H1 (cell line): ENCODE measurements at regions not wholly inside any gene's neighbourhood (a gene's known extent, or its start where the extent isn't known, plus 50 kb on each side); places are given as distances from the start of the nearest gene placed in this dataset.

Source experiments
- CTCF ChIA-PET: fragments of 300-600 bp; sonication (Branson Sonifier 250); formaldehyde crosslinking; loops from one replicate; lab custom pipeline; 2021; ENCODE audit not compliant: partially characterized antibody; lab: Charles Lee
- POLR2A ChIA-PET: fragments of 300-600 bp; sonication (Branson Sonifier 250); formaldehyde crosslinking; loops from one replicate; lab custom pipeline; 2021; ENCODE audit warnings: inconsistent platforms; ENCODE audit not compliant: partially characterized antibody; lab: Charles Lee
- DNase-seq, 2 experiments: peaks; one replicate each; pipeline versions ENCODE4 v3.0.0 to v3.0.0-alpha.2; 2010 to 2022; ENCODE audit warnings: low spot score in 2 of 2, low read depth in 1 of 2, mixed read lengths in 1 of 2
- FAIRE-seq: peaks from 2 replicates; lab custom pipeline; 2011; peaks lifted over from hg19 to GRCh38; lab: Jason Lieb, UNC
- H2AFZ ChIP-seq: 2 replicates; pipeline ENCODE4 v1.8.1; 2012; ENCODE audit warnings: low read length, inconsistent platforms
- H2AK5ac ChIP-seq: 2 replicates; pipeline ENCODE4 v1.6.1; 2013; ENCODE audit warnings: low read depth, low read length
- H2BK120ac ChIP-seq: replicated peaks from 2 replicates; pipeline ENCODE3; 2013; ENCODE audit warnings: low read depth, low read length, inconsistent platforms
- H2BK12ac ChIP-seq: 2 replicates; pipeline ENCODE4 v1.6.1; 2013; ENCODE audit warnings: low read depth, low read length
- H2BK15ac ChIP-seq: 2 replicates; pipeline ENCODE4 v1.6.1; 2013; ENCODE audit warnings: low read length
- H2BK20ac ChIP-seq: 2 replicates; pipeline ENCODE4 v1.6.1; 2013; ENCODE audit warnings: low read length
- H2BK5ac ChIP-seq: 2 replicates; pipeline ENCODE4 v1.6.1; 2013; ENCODE audit warnings: low read depth, low read length
- H3K14ac ChIP-seq: 2 replicates; pipeline ENCODE4 v1.6.1; 2013; ENCODE audit warnings: inconsistent platforms; ENCODE audit not compliant: insufficient read length
- H3K18ac ChIP-seq: 2 replicates; pipeline ENCODE4 v1.6.1; 2013; ENCODE audit warnings: low read length; ENCODE audit errors: extremely low read depth
- H3K23ac ChIP-seq: 2 replicates; pipeline ENCODE4 v1.6.1; 2013; ENCODE audit warnings: inconsistent platforms; ENCODE audit not compliant: insufficient read length
- H3K23me2 ChIP-seq: 2 replicates; pipeline ENCODE4 v1.6.1; 2013; ENCODE audit warnings: low read depth, low read length
- H3K27ac ChIP-seq: 2 replicates; pipeline ENCODE4 v1.6.1; 2011; ENCODE audit warnings: low read depth, low read length, inconsistent platforms
- H3K27me3 ChIP-seq, 4 experiments: replicated peaks in 1 of 4; 1 replicate in 1 of 4; 2 replicates in 3 of 4; pipeline versions ENCODE4 v1.6.1 to v1.8.1; 2011 to 2013; ENCODE audit warnings: low read length in 3 of 4, mild to moderate bottlenecking in 3 of 4, inconsistent platforms in 2 of 4, mixed read lengths in 2 of 4, moderate library complexity in 1 of 4; ENCODE audit not compliant: control insufficient read depth in 3 of 4, insufficient read depth in 3 of 4; ENCODE audit errors: extremely low read depth in 1 of 4
- H3K36me3 ChIP-seq, 4 experiments: 2 replicates each; pipeline versions ENCODE4 v1.6.1 to v1.8.1; 2011 to 2013; ENCODE audit warnings: mild to moderate bottlenecking in 4 of 4, low read length in 3 of 4, moderate library complexity in 2 of 4, control low read depth in 1 of 4, inconsistent platforms in 1 of 4; ENCODE audit not compliant: insufficient read depth in 4 of 4, control insufficient read depth in 2 of 4
- H3K4ac ChIP-seq: replicated peaks from 2 replicates; pipeline ENCODE3; 2013; ENCODE audit warnings: low read length, low read depth, mixed read lengths, inconsistent platforms; ENCODE audit not compliant: insufficient read length
- H3K4me1 ChIP-seq, 4 experiments: replicated peaks in 1 of 4; 1 replicate in 1 of 4; 2 replicates in 3 of 4; pipeline versions ENCODE4 v1.6.1 to v1.8.1; 2011 to 2013; ENCODE audit warnings: low read length in 3 of 4, inconsistent platforms in 2 of 4, mixed read lengths in 1 of 4; ENCODE audit not compliant: insufficient read depth in 4 of 4, control insufficient read depth in 3 of 4
- H3K4me2 ChIP-seq, 2 experiments: 2 replicates each; pipeline versions ENCODE4 v1.6.1 to v1.8.1; 2011 to 2013; ENCODE audit warnings: low read depth in 2 of 2, low read length in 2 of 2, control low read depth in 1 of 2, inconsistent platforms in 1 of 2, mild to moderate bottlenecking in 1 of 2; ENCODE audit not compliant: insufficient read depth in 1 of 2
- H3K4me3 ChIP-seq, 4 experiments: fragments of 200-600, 300-600 bp in 1 of 4; sonication (generic), shearing (Covaris generic), sonication (Bioruptor Twin) in 1 of 4; 2 replicates each; pipeline versions ENCODE4 v1.5.1 to v1.8.1; 2011 to 2016; ENCODE audit warnings: low read length in 4 of 4, low read depth in 3 of 4, control low read depth in 2 of 4, inconsistent platforms in 2 of 4, mild to moderate bottlenecking in 2 of 4, mixed read lengths in 1 of 4, moderate library complexity in 1 of 4; ENCODE audit not compliant: insufficient read depth in 2 of 4; ENCODE audit errors: extremely low read depth in 1 of 4
- H3K56ac ChIP-seq: replicated peaks from 2 replicates; pipeline ENCODE3; 2013; ENCODE audit warnings: low read depth, mild to moderate bottlenecking, mixed read lengths, low read length, inconsistent platforms; ENCODE audit not compliant: insufficient read length
- H3K79me1 ChIP-seq: 2 replicates; pipeline ENCODE4 v1.6.1; 2013; ENCODE audit warnings: low read depth, low read length, control low read depth
- H3K79me2 ChIP-seq, 2 experiments: 2 replicates each; pipeline versions ENCODE4 v1.6.1 to v1.8.1; 2012 to 2013; ENCODE audit warnings: low read length in 2 of 2, mild to moderate bottlenecking in 2 of 2, inconsistent platforms in 1 of 2; ENCODE audit not compliant: insufficient read depth in 2 of 2, control insufficient read depth in 1 of 2
- H3K9ac ChIP-seq, 4 experiments: replicated peaks in 1 of 4; 1 replicate in 1 of 4; 2 replicates in 3 of 4; pipeline versions ENCODE4 v1.6.1 to v1.8.1; 2011 to 2013; ENCODE audit warnings: low read depth in 3 of 4, low read length in 3 of 4, control low read depth in 2 of 4, mild to moderate bottlenecking in 2 of 4, moderate library complexity in 2 of 4, inconsistent platforms in 1 of 4; ENCODE audit errors: extremely low read depth in 1 of 4
- H3K9me3 ChIP-seq, 2 experiments: 2 replicates each; pipeline versions ENCODE4 v1.6.1 to v1.8.1; 2012 to 2013; ENCODE audit warnings: mild to moderate bottlenecking in 2 of 2, moderate library complexity in 2 of 2, control low read depth in 1 of 2, inconsistent platforms in 1 of 2, low read depth in 1 of 2, low read length in 1 of 2, mixed read lengths in 1 of 2; ENCODE audit not compliant: insufficient read depth in 2 of 2
- H4K20me1 ChIP-seq, 2 experiments: replicated peaks in 1 of 2; 2 replicates each; pipeline versions ENCODE3 to v1.8.1; 2011 to 2013; ENCODE audit warnings: inconsistent platforms in 2 of 2, low read length in 2 of 2, mild to moderate bottlenecking in 1 of 2; ENCODE audit not compliant: insufficient read depth in 2 of 2, control insufficient read depth in 1 of 2
- H4K5ac ChIP-seq: 2 replicates; pipeline ENCODE4 v1.6.1; 2013; ENCODE audit warnings: low read length, low read depth, mixed read lengths, inconsistent platforms; ENCODE audit not compliant: insufficient read length
- H4K8ac ChIP-seq: 2 replicates; pipeline ENCODE4 v1.8.0; 2013; ENCODE audit warnings: mild to moderate bottlenecking, moderate library complexity, low read length, inconsistent platforms; ENCODE audit not compliant: insufficient read depth; ENCODE audit errors: extremely low read depth
- H4K91ac ChIP-seq: replicated peaks from 2 replicates; pipeline ENCODE3; 2013; ENCODE audit warnings: low read length, mixed read lengths, inconsistent platforms; ENCODE audit not compliant: insufficient read length
- BRCA1 ChIP-seq: IDR thresholded peaks from 2 replicates; pipeline ENCODE4 v1.6.1; 2012; ENCODE audit warnings: low read depth, low read length, improper control_type of control experiment
- CHD1 ChIP-seq: IDR thresholded peaks from 2 replicates; pipeline ENCODE4 v1.6.1; 2012; ENCODE audit warnings: low read depth, low read length, improper control_type of control experiment
- YY1 ChIP-seq: IDR thresholded peaks from 2 replicates; pipeline ENCODE4 v1.6.1; 2011; ENCODE audit warnings: low read depth, mild to moderate bottlenecking, low read length
- WGBS, 2 experiments: shearing (Covaris generic) in 1 of 2; methylation state at CpG; one replicate each; pipeline versions ENCODE4 v1.1.6 to v1.1.7; 2013 to 2015; ENCODE audit warnings: low lambda C conversion rate in 2 of 2, mixed read lengths in 2 of 2, inconsistent platforms in 1 of 2, low coverage in 1 of 2, missing lambda C conversion rate in 1 of 2; ENCODE audit not compliant: insufficient replicate concordance in 2 of 2, insufficient coverage in 1 of 2, insufficient read length in 1 of 2; ENCODE audit errors: extremely low coverage in 1 of 2, missing lambda C conversion rate in 1 of 2; 5-methylcytosine and 5-hydroxymethylcytosine counted together

- no peaks in the 10 kb centered on the region for H3K27me3 ChIP-seq
- H3K4ac ChIP-seq, result no peak overlapping the region
- DNase-seq, result no peak
- FAIRE-seq, result no peak
- no peak overlapping the region for H3K4me3 ChIP-seq
- no peak overlapping the region for H4K91ac ChIP-seq
- no peak overlapping the region for H3K23ac ChIP-seq
- no peak overlapping the region for H4K8ac ChIP-seq
- CTCF ChIA-PET, result no interaction called here
- no peaks in the 10 kb centered on the region for H3K23me2 ChIP-seq
- H3K9me3 ChIP-seq, result no peaks in the 10 kb centered on the region
- H2AFZ ChIP-seq, result no peak overlapping the region
- H4K20me1 ChIP-seq, result no peaks in the 10 kb centered on the region
- H4K5ac ChIP-seq, result no peak overlapping the region
- H3K79me1 ChIP-seq, result no peaks in the 10 kb centered on the region
- H3K14ac ChIP-seq, result no peak overlapping the region
- H3K79me2 ChIP-seq, result no peaks in the 10 kb centered on the region
- TF ChIP-seq CHD1 (no peak), YY1 (no peak), BRCA1 (no peak)
- TF ChIP-seq, all 59 proteins: peak for 0
- no peak overlapping the region for H3K27ac ChIP-seq
- H2BK12ac ChIP-seq, result no peak overlapping the region
- H3K9ac ChIP-seq, result no peak overlapping the region
- 86% methylated on average over 5 of the region's 5 CpGs; no CpG with 5 or more reads in 1 of the 2 experiments for WGBS, 2 experiments
- H2BK5ac ChIP-seq, result no peak overlapping the region
- H3K4me1 ChIP-seq, result no peaks in the 10 kb centered on the region
- POLR2A ChIA-PET, result no interaction called here
- H3K4me2 ChIP-seq, result no peak overlapping the region
- no peak overlapping the region for H3K56ac ChIP-seq
- H2AK5ac ChIP-seq, result no peak overlapping the region
- H2BK15ac ChIP-seq, result no peak overlapping the region
- no peaks in the 10 kb centered on the region for H3K36me3 ChIP-seq
- H2BK120ac ChIP-seq, result no peak overlapping the region
- no peak overlapping the region for H3K18ac ChIP-seq
- H2BK20ac ChIP-seq, result no peak overlapping the region
These were observed 98.0 kb upstream of the CXCR4 start for GRCh38 chr2:136215908-136216472.
